ENCODE measurements at regions not wholly inside any gene's neighbourhood (a gene's known extent, or its start where the extent isn't known, plus 50 kb on each side); places are given as distances from the start of the nearest gene placed in this dataset.
"Not testable (repeated sequence)": the region's sequence is repeated elsewhere in the genome, so short reads cannot be mapped to it uniquely, and the experiment has no call there.

- DNase-seq, result no peak
Observed at GRCh38 chr13:70613295-70613694, 505.0 kb upstream of the KLHL1 start.

GRCh38 chr13:70612881-70613280, 504.6 kb upstream of the KLHL1 start:
- DNase-seq, result no peak

DNA sequence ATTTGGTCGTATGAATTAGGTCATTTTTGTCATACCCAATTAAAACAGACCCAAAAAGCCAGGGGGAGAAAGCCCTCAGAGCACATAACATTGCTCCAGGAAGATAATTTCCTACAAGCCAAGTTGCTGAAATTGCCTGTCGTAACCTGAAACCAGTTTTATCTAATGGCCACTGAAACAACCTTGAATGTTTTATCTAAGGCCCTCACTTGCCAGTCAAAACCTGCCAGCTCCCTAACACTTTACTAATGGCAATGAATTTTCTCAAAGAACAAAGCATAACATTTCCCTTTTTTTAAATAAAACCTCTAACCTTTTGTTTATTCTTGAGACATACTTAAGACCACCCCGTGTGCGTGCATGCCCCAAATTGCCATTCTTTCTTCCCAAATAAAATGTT, 496.2 kb upstream of the KLHL1 start:
- DNase-seq, result no peak

- no peak for DNase-seq
Observed at GRCh38 chr13:70593716-70594115, 485.5 kb upstream of the KLHL1 start.

DNA sequence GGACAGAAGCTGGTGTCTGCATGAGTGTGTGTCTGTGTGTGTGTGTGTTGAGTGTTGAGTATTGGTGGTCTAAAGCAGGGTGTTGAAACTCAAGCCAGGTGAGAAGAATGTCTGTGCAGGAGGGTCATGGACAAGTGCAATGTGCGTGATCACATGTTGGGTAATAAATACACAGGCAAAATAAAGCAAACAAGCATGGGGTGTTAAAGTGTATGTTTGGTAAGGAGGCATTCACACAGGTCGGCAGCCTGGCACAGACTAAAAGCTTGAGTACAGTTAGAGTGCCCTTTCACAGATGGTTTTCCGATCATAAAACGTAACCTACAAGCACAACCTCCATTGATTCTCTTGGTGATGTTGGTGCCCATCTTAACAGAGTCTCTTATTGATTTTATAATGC, 476.9 kb upstream of the KLHL1 start:
- DNase-seq, result no peak

- no peak for DNase-seq
Observed at GRCh38 chr13:70580825-70581224, 472.6 kb upstream of the KLHL1 start.

- no peak for DNase-seq
Observed at GRCh38 chr13:70579941-70580340, 471.7 kb upstream of the KLHL1 start.

- DNase-seq, result no peak
Observed at GRCh38 chr13:70571221-70571620, 463.0 kb upstream of the KLHL1 start.

DNA sequence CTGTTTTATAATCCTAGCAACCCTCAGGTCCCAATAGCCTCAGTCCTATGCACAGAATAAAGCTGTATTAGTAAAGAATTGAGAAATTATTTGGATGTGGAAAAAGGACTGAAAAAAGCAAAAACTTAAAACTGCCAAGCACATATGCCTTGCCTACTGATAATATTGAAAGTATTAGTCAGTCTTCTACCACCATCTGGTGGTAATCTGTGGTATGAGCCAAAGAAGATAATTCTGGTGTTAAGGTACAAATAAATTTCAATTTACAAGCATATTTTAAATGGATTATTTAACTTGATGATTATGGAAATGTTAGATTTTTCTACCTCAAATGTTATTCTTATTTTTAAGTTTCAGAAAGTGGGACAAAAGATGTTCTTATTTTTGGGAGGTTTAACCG, 460.3 kb upstream of the KLHL1 start:
- no peak for DNase-seq

DNA sequence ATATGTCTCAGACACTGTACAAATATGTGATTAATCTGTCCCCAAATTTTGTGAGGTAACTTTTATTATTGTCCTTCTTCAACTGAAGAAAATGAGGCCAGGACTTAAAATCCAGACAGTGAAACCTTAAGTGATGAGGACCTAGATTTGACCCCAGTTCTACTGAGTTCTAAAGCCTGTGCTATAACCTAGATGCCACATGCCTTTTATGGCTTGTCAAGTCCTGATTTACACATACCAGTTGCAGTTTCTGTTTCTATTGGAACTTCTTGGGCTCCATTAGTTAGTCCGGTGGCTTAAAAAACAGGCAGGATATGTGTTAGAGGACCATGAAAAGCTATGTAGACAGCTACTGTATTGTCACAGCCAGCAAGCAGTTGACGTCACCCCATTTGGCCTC, 436.5 kb upstream of the KLHL1 start:
- DNase-seq, result no peak

DNA sequence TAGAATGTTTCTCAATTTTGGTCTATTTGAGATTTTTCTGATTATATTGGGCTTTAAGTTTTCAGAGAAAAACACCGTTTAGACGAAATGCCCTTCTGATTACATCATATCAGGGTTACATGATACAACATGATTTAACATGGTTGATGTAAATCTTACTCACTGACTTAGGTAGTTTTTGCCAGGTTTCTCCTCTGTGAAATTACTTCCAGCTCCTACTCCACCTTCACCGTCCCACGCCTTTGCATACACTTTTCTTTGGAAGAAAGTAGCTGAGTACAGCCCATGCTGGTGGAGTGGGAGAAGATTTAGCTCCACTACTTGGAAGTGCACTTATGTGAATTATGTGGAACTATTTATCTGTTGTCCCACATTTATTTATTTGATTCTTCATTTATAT, 433.2 kb upstream of the KLHL1 start:
- DNase-seq, result no peak

GRCh38 chr13:70534466-70534865, 426.2 kb upstream of the KLHL1 start:
- DNase-seq, result no peak

- DNase-seq, result no peak
Observed at GRCh38 chr13:70529652-70530051, 421.4 kb upstream of the KLHL1 start.

DNA sequence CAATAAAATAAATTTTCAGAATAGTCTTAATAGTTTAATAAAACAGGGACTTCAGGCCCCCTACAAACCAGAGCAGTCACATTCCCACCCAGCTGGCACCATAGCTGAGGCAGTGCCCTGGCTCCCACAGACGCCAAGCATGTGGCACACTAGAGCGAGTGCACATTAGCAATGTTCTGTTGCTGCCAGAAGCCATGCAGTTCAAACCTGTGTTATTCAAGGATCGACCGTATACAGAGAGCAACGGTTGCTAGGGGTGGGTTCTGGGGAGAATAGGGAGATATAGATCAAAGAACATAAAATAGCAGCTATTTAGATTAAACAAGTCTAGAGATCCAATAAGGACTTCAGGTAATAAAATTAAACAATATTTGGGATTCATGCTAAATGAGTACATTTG, 419.3 kb upstream of the KLHL1 start:
- DNase-seq, result no peak

DNA sequence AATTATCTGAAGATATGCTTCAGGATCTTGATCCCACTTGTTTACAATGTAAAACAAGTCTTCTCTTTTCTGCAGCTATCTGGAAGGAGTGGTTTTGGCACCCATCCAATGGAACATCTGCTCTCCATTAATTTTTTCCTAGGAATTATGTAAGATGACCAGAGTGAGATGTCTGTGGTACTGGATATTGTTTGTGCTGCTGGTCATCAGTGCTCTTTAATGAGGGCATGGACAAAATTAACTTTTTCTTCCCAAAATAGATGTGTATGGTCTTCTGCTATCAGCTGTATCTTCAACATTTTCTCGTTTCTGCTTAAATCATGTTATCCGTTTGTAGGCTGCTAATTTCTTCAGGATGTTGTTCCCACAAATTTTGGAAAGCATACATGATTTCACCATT, 415.4 kb upstream of the KLHL1 start:
- no peak for DNase-seq

DNA sequence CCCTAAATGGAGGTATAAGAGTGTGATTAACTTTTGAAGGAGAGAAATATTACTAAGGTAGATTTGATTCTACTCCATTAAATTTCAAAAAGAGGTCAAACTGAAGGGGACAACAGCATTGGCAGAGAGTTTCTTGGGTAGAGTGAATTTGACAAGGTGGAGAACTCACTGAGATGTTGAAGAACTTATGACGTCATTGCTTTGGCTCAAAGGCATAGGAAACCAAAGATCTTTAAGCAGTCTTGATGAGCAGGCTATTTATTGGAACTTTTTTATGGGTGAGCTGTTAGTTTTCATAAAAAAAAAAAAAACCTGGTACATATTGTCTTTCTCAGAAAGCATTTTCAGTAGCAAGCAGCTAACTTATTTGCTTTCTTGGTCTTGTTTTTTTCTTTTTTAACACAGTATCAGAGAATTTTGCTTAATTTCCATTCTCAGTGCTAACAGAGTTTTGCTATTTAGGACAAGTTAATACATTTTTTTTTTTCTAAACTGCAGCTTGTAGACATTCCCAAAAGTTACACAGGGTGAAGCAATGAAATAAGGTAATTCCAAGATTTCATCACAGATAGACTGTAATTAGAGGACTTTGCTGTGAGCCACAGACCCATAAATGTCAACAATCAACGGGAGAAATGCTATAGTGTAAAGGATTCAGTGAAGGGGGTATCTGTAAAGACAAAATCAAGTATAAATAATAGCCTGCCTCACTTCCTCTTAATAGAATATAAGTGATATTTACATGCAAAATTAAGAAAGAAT, 412.2 kb upstream of the KLHL1 start:
- DNase-seq, result no peak

GRCh38 chr13:70518081-70518480, 409.8 kb upstream of the KLHL1 start:
- no peak for DNase-seq

GRCh38 chr13:70516226-70516625, 408.0 kb upstream of the KLHL1 start:
- DNase-seq, result no peak

DNA sequence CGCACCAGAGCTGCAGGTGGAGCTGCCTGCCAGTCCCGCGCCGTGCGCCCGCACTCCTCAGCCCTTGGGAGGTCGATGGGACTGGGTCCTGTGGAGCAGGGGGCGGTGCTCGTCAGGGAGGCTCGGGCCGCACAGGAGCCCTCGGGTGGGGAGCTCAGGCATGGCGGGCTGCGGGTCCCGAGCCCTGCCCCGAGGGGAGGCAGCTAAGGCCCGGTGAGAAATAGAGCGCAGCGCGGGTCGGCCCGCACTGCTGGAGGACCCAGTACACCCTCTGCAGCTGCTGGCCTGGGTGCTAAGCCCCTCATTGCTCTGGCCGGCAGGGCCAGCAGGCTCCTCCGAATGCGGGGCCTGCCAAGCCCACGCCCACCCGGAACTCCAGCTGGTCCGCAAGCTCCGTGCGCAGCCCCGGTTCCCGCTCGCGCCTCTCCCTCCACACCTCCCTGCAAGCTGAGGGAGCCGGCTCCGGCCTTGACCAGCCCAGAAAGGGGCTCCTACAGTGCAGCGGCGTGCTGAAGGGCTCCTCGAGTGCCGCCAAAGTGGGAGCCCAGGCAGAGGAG, 403.7 kb upstream of the KLHL1 start:
- not testable (repeated sequence) for DNase-seq

DNA sequence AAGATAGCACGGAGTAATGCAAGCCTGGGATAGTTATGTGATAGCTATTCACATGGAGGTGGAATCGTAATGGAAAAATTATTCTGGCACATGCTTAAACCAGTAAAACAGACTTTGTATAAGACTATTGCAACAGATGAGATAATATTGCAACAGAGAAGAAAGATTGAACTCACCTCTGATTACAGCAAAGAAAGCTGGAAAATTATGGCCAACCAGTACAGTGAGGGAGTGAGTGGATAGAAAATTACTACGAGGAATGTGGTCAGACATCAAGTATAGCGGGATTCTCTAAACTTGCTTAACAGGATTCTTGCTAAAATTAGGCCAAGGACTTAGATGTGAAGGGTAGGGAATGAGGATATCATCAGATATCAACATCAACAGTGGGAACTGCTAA, 397.6 kb upstream of the KLHL1 start:
- no peak for DNase-seq

DNA sequence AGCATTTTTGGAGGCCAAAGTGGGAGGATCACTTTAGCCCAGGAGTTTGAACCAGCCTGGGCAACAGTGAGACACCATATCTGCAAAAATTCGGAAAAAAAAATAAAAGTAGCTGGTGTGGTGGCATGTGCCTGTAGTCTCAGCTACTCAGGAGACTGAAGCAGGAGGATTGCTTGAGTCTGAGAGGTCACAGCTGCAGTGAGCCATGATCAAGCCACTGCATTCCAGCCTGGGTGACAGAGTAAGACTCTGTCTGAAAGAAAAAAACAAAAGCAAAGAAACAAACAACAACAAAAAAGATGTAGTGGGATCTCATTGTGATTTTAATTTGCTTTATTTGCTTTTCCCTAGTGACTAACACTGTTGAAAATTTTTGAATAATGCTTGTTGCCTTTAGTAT, 394.7 kb upstream of the KLHL1 start:
- no peak for DNase-seq

GRCh38 chr13:70490320-70490935, 382.2 kb upstream of the KLHL1 start:
- no peak for DNase-seq

DNA sequence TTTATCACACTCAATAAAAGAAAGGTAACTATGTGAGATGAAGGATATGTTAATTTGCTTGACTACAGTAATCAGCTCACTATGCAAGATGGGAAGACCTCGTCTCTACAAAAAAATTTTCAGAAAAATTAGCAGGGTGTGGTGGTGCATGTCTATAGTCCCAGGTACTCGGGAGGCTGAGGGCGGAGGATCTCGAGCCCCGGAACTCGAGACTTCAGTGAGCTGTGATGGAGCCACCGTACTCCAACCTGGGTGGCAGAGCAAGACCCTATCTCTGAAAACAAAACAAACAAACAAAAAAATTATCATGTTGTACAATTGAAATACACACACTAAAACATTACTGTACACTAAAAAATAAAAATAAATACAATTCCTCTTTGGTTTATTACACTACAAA, 376.7 kb upstream of the KLHL1 start:
- no peak for DNase-seq

GRCh38 chr13:70483599-70484276, 375.5 kb upstream of the KLHL1 start:
- no peak for DNase-seq
